ENCODE measurements at regions not wholly inside any gene's neighbourhood (a gene's known extent, or its start where the extent isn't known, plus 50 kb on each side); places are given as distances from the start of the nearest gene placed in this dataset.
"Not testable (repeated sequence)": the region's sequence is repeated elsewhere in the genome, so short reads cannot be mapped to it uniquely, and the experiment has no call there.

DNA sequence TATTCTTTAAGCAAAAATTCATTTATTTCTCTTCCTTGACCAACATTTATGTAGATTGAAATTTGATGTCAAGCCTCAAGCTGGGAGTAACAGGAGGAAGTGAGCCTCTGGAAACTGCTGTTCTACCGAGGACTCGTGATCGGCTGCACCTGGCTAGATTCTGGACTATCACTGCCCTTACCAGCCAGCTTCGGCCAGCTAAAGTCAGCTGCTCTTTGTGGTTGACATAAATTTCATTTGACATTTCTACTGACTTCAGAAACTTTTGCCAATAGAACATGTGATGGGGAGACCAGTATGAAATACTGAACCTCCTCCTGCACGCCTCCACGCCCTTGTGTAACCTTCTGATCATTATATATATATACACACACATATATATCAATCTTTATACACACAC, 74.2 kb upstream of the RGPD5 start:
- no peak for DNase-seq (ENCODE audit: low read depth, low spot score)

DNA sequence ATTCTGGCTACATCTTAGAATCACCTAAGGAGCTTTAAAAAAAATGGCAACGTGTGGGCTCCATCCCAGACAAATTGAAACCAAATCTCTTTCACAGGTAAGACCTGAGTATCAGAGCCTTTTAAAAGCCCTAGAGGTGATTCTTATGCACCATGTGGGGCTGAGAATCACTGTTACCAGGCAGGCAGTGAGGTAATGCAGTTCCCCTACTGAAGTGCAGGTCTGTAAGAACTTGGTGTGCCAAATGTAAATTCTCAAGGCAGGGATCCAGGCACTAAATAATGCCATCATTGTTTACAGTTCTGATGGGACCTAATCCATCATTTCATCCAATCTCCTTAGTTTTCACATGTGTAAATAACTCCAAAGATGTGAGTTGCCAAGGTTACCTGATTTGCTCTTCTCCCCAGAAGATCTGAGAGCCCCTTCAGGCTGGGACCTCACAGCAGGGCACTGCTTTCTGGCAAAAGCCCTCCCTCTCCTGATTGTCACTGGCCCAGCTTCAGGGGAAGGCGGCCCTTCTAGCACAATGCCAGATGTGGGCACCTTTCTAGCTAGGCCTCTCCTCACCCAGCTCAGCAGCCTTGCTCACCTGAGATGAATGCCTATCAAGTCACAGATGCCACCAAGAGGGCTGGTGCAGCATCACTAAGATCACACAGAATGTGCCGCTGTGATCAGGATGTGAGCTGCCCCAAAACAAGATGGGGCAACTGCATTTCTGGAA, 73.6 kb upstream of the RGPD5 start:
- no peak for DNase-seq (ENCODE audit: low read depth, low spot score)

DNA sequence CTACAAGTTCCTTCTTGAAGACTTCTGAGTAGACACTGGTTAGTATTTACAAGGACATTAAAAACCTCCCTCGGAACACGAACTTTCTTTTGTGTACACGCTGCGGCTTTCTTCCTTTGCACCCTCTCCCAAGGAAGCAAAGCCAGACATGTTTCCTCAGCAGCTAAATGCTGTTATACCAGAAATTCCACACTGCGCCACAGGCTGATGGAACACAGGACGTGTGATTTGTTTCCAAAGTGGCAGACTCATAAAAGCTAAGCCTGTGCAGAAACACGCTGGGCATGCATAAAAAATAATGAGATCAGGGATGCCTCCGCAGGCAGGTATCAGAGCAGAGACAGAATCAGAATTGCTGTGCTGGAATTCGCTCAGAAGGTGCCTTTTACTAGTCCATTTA, 73.0 kb upstream of the RGPD5 start:
- no peak for DNase-seq (ENCODE audit: low read depth, low spot score)

DNA sequence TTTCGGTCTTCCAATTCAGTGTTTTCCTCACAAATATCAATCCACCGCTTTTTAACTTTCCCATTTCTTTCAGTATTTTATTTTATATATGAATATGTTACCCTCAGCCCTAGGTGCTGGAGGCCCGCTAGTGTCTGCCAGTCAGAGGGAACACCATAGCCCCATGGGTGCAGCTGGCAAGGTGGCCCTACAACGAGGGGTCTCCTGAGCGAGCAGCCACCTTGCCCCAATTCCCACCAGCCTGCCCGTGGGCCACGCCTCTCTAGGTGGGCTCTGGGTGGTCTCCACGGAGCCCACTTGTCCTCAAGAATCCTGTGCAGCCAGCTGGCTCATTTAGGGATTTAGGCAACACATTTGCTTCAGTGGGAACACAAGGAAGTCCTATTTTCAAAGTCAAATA, 72.5 kb upstream of the RGPD5 start:
- no peak for DNase-seq (ENCODE audit: low read depth, low spot score)

DNA sequence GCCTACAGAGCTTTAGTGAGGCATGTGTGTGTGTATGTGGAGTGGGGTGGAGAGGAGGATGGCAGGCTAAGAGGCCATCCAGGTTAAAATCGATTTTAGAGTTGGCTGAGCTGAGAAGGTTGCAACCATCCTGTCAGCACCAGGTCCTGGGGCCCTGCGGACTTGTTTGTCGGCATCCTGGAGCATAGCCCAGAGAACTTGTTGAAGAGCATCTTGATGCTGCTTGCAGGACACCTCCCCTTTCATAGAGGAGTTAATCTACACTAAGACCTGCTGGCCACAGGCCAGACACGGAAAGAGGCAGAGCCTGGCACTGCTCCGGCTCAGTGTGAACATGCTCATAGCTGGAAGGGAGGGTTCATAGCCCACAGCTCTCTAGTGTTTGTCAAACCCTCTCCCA, 72.1 kb upstream of the RGPD5 start:
- DNase-seq (ENCODE audit: low read depth, low spot score), result no peak

DNA sequence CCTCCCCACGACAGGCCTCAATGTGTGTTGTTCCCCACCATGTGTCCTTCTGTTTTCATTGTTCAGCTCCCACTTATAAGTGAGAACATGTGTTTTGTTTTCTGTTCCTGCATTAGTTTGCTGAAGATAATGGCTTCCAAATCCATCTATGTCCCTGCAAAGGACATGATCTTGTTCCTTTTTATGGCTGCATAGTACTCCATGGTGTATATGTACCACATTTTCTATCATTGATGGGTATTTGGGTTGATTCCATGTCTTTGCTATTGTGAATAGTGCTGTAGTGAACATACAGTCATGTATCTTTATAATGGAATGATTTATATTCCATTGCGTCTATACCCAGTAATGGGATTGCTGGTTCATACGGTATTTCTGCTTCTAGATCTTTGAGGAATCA, 71.5 kb upstream of the RGPD5 start:
- DNase-seq (ENCODE audit: low read depth, low spot score), result not testable (repeated sequence)

DNA sequence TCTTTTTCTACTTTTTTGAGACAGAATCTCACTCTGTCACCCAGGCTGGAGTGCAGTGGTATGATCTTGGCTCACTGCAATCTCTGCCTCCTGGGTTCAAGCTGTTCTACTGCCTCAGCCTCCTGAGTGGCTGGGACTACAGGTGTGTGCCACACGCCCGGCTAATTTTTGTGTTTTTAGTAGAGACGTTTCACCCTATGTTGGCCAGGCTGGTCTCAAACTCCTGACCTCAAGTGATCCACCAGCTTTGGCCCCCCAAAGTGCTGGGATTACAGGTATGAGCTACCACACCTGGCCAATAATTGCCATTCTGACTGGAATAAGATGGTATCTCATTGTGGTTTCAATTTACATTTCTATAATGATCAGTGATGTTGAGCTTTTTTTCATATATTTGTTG, 71.0 kb upstream of the RGPD5 start:
- DNase-seq (ENCODE audit: low read depth, low spot score), result not testable (repeated sequence)

DNA sequence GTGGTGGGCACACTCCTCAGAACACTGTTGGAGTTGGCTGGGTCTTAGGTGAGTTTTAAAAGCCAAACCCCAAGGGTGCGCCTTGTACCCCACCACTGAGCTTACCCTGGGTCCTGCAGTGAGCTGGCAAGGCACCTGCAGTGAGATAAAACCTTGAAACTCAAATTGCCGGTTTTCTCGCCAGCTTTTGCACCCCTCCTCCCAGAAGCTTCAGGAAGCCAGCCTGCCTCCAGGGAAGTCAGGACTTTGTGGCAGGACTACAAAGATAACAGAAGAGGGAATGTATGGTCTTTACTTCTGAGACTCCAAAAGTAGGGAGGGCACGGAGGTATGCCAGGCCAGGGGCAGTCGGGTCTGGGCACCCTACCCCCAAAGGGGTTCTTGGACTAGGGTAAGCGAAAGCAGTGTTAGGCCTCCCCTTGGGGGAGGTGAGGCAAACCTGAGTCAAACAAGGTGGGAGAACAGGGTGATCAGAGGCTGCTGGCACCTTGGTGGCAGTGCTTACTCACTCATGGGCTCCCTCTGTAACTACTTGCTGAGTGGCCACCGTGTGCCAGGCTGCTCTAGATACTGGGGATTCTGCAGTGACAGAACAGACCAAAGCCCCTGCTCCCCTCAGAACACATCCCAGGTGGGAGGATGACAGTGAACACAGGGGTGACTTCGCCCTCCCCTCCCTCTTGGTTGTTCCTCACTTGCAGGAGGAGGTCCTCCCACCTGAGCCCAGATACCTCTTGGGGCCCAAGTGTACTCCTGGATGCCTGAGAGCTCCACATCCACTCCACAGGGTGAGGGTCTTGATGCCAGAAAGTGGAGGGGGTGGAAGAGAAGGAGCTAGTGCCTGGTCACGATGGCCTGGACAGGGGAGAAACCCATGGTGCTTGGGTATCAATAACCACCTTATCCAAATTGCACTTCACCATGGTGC, 69.3 kb upstream of the RGPD5 start:
- DNase-seq (ENCODE audit: low read depth, low spot score), result no peak

DNA sequence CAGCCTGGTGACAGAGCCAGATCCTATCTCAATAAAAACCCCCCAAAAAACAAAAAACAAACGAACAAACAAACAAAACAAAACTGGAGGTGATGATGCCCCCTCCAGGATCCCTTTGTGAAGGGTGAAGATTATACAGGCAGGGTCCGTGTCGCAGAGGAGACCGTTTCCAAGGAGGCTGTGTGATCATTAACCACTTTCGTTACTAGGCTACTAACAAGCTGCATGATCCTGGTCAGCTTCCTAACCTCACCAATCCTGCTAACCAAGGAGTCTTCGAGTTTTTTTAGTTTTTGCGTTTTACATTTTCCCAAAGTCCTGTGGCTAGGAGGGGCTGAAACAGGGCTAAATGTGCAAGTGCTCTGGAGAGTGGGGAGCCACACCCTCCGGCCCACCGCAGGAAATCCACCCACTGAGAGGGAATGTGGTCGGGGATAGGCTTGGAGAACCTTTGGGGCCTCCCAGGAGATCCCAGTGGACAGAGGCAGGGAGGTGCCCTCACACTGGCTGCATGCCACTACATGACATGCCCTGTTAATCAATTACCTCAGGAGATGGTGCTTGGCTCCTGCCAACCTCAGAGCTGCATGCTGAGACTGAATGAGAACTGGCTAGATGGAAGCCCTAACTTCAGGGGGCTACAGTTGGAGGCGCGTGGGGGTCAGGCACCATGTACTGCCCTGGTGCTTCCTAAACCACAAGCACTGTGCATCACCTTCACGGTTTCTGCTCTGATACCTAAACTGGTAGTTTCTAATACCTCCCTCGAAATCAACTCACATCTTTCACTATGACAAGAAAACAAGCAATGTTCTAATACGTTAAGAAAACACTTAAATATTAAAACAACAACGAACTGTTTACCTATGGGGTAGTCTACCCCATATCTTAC, 67.5 kb upstream of the RGPD5 start:
- DNase-seq (ENCODE audit: low read depth, low spot score), result no peak

DNA sequence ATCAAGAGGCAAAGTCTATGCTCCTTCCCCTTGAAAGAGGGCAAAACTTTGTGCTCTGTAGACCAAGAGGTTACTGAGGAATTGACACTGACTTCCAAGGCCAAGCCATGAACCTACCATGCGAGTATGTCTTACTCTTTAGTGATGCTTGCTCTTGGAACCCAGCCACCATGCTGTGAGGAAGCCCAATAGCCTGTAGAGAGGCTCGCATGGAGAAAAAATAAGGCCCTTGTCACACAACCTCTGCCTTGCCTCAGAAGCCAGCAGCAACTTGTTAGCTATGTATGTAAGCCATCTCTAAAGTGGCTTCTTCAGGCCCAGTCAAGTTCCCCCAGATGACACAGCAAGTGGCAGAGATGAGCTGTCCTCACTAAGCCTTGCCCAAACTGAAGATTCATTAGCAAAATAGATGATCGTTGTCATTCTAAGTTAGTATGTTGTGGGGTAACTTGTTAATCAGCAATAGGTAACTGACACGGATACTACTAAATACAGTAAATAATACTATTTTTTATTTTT, 66.1 kb upstream of the RGPD5 start:
- DNase-seq (ENCODE audit: low read depth, low spot score), result no peak

DNA sequence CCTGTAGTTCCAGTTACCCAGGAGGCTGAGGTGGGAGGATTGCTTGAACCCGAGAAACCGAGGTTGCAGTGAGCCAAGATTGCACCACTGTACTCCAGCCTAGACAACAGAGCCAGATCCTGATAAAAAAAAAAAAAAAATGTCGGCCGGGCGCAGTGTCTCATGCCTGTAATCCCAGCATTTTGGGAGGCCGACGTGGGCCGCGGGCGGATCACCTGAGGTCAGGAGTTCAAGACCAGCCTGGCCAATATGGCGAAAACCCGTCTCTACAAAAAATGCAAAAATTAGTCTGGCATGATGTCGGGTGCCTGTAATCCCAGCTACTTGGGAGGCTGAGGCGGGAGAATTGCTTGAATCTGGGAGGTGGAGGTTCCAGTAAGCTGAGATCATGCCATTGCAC, 60.4 kb upstream of the RGPD5 start:
- not testable (repeated sequence) for DNase-seq (ENCODE audit: low read depth, low spot score)

DNA sequence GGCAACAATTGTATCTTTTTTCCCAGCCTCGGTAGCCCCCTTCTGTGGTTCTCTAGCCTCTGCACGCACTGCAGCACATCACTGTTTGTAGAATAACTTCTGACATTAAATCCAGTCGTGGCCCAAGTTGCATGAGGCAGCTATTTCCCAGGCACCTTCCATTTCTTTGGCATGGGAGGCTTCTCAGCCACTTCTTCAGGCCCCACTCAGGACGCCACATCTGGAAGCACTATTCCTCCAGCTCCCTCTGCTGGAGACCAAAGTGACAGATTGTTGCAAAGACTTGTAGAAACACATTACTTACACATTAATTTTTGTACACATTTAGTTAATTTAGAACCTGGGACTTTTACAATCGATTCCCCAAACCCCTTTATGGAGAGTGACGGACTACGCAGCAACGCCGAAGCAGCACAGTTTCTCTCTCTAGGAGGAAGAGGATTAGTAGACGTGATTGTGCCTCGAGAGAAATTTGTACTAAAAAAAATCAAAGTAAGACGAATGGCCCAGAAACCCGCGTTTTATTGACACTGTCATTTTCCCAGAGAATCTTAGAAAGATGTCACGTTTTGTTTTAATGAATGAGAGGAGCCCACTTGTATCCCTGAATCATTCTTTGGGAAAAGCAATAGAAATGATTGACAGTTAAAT, 57.8 kb upstream of the RGPD5 start:
- peak; percentile 9 for DNase-seq (ENCODE audit: low read depth, low spot score)

All from iPS DF 19.7 (cell line).